ENCODE measurements at regions not wholly inside any gene's neighbourhood (a gene's known extent, or its start where the extent isn't known, plus 50 kb on each side); places are given as distances from the start of the nearest gene placed in this dataset.

DNA sequence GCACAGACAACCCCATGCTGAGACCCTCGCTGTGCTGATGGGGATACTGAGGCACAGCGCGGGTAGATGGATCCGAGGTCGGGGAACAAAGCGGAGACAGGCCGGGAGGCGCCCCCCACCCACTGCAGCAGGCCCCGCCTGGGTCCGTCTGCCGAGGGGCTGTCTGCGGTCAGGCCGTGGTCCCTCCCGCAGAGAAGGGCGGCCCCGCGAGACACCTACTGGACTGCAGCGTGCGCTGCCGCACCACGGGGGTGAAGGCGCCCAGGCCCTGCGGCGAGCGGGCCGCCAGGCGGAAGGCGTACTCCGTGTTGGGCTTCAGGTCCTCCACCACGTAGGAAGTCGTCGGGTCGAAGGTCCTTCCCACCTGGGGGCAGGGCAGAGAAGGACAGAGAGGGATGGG is 101.9 kb downstream of the PTPRS start:
- peaks cover 18% of the 10 kb centered on the region for H3K36me3 ChIP-seq (ENCODE audit: control insufficient read depth, insufficient read depth, low read length)
- H3K27me3 Mint-ChIP-seq (ENCODE audit: insufficient read depth): no peaks in the 10 kb centered on the region
- no peaks in the 10 kb centered on the region for H3K4me1 ChIP-seq (ENCODE audit: control insufficient read depth, insufficient read depth, low read length)
- H3K36me3 Mint-ChIP-seq (ENCODE audit: low read depth): peaks cover 59% of the 10 kb centered on the region
- H3K9me3 ChIP-seq (ENCODE audit: control insufficient read depth, low read length): no peaks in the 10 kb centered on the region
- H3K4me3 Mint-ChIP-seq: no peak overlapping the region
- no peaks in the 10 kb centered on the region for H3K4me1 Mint-ChIP-seq
- H3K27me3 ChIP-seq (ENCODE audit: control insufficient read depth, insufficient read depth, low read length, poor library complexity, severe bottlenecking): no peaks in the 10 kb centered on the region
- TF ChIP-seq CTCF (conservative IDR thresholded peaks at IDR 0.05): no peak
- no peak overlapping the region for H3K4me3 ChIP-seq (ENCODE audit: low read length)
- H3K27ac ChIP-seq (ENCODE audit: low read depth, low read length): no peak overlapping the region
- no peaks in the 10 kb centered on the region for H3K9me3 Mint-ChIP-seq
- WGBS, 2 experiments (ENCODE audit: insufficient coverage in 1 of 2, insufficient read length in 1 of 2): 96 to 97% methylated on average over 19 to 33 of the region's 33 CpGs
- H3K27ac Mint-ChIP-seq: no peak overlapping the region
- no peak for DNase-seq
- H3K9ac ChIP-seq (ENCODE audit: extremely low read depth, low read length, poor library complexity, severe bottlenecking): no peak overlapping the region

- Mint-ChIP-seq H3K27ac (no peak overlapping the region), H3K4me1 (no peaks in the 10 kb centered on the region), H3K36me3 (ENCODE audit: low read depth) (peaks cover 57% of the 10 kb centered on the region), H3K9me3 (no peaks in the 10 kb centered on the region), H3K27me3 (ENCODE audit: insufficient read depth) (no peaks in the 10 kb centered on the region), H3K4me3 (no peak overlapping the region)
- DNase-seq: no peak
- no peak overlapping the region for H3K27ac ChIP-seq (ENCODE audit: low read depth, low read length)
- no peaks in the 10 kb centered on the region for H3K9me3 ChIP-seq (ENCODE audit: control insufficient read depth, low read length)
- peaks cover 21% of the 10 kb centered on the region for H3K36me3 ChIP-seq (ENCODE audit: control insufficient read depth, insufficient read depth, low read length)
- H3K27me3 ChIP-seq (ENCODE audit: control insufficient read depth, insufficient read depth, low read length, poor library complexity, severe bottlenecking): no peaks in the 10 kb centered on the region
- WGBS, 2 experiments (ENCODE audit: insufficient coverage in 1 of 2, insufficient read length in 1 of 2): 96 to 98% methylated on average over 20 to 26 of the region's 26 CpGs
- no peak for TF ChIP-seq CTCF (conservative IDR thresholded peaks at IDR 0.05)
- no peak overlapping the region for H3K9ac ChIP-seq (ENCODE audit: extremely low read depth, low read length, poor library complexity, severe bottlenecking)
- no peaks in the 10 kb centered on the region for H3K4me1 ChIP-seq (ENCODE audit: control insufficient read depth, insufficient read depth, low read length)
- H3K4me3 ChIP-seq (ENCODE audit: low read length): no peak overlapping the region
Measured at GRCh38 chr19:5237939-5238480, 102.6 kb downstream of the PTPRS start.

- Mint-ChIP-seq H3K27ac (no peak overlapping the region), H3K4me1 (no peaks in the 10 kb centered on the region)
- 97 to 99% methylated on average over 28 to 35 of the region's 35 CpGs for WGBS, 2 experiments (ENCODE audit: insufficient coverage in 1 of 2, insufficient read length in 1 of 2)
Measured at GRCh38 chr19:5237190-5237780, 103.3 kb downstream of the PTPRS start.

More at GRCh38 chr19:5237190-5237780, 103.3 kb downstream of the PTPRS start:
- peaks cover 23% of the 10 kb centered on the region for H3K36me3 ChIP-seq (ENCODE audit: control insufficient read depth, insufficient read depth, low read length)
- no peak for TF ChIP-seq CTCF (conservative IDR thresholded peaks at IDR 0.05)
- no peaks in the 10 kb centered on the region for H3K27me3 Mint-ChIP-seq (ENCODE audit: insufficient read depth)
- no peak overlapping the region for H3K9ac ChIP-seq (ENCODE audit: extremely low read depth, low read length, poor library complexity, severe bottlenecking)
- no peak for DNase-seq
- H3K9me3 Mint-ChIP-seq: no peaks in the 10 kb centered on the region
- no peak overlapping the region for H3K4me3 ChIP-seq (ENCODE audit: low read length)
- no peak overlapping the region for H3K4me3 Mint-ChIP-seq
- H3K36me3 Mint-ChIP-seq (ENCODE audit: low read depth): peaks cover 53% of the 10 kb centered on the region
- no peaks in the 10 kb centered on the region for H3K9me3 ChIP-seq (ENCODE audit: control insufficient read depth, low read length)
- H3K4me1 ChIP-seq (ENCODE audit: control insufficient read depth, insufficient read depth, low read length): no peaks in the 10 kb centered on the region
- H3K27ac ChIP-seq (ENCODE audit: low read depth, low read length): no peak overlapping the region
- H3K27me3 ChIP-seq (ENCODE audit: control insufficient read depth, insufficient read depth, low read length, poor library complexity, severe bottlenecking): no peaks in the 10 kb centered on the region
